Lower leg skin (tissue), 3 donors: ENCODE measurements at regions not wholly inside any gene's neighbourhood (a gene's known extent, or its start where the extent isn't known, plus 50 kb on each side); places are given as distances from the start of the nearest gene placed in this dataset.

ENCODE experiments used
- POLR2A ChIP-seq, 2 donors: fragments of 450-650 bp; IDR thresholded peaks; one replicate each; pipeline ENCODE4 v1.6.1; 2016 to 2017; ENCODE audit warnings: antibody characterized with exemption in 2 of 2, mild to moderate bottlenecking in 1 of 2, moderate library complexity in 1 of 2
- TF ChIP-seq, protein P1 (sequence below), 3 donors: fragments of 450-650 bp; IDR thresholded peaks; one replicate each; pipeline ENCODE4 v1.5.1; 2016; ENCODE audit warnings: antibody characterized with exemption in 3 of 3, mild to moderate bottlenecking in 3 of 3, moderate library complexity in 2 of 3

DNA sequence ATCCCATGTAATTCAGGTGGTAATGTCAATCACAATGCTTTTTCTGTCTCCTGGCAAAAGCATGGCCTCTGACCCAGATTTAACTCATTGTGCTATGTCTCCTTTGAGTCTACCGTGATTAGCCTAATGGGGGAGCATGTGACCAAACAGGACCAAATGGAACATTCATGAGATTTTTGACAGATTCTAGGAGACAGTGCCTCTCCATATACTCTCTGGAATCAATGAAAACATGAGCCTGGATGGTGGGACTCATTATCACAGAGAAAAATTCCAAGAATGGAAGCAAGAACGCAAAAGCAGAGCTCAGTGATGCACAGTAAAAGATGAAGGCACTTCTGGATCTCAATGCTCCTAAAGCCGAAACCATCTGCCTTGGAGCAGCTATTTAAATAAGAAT is 307.9 kb upstream of the MON1B start:
- TF ChIP-seq, protein P1, sequence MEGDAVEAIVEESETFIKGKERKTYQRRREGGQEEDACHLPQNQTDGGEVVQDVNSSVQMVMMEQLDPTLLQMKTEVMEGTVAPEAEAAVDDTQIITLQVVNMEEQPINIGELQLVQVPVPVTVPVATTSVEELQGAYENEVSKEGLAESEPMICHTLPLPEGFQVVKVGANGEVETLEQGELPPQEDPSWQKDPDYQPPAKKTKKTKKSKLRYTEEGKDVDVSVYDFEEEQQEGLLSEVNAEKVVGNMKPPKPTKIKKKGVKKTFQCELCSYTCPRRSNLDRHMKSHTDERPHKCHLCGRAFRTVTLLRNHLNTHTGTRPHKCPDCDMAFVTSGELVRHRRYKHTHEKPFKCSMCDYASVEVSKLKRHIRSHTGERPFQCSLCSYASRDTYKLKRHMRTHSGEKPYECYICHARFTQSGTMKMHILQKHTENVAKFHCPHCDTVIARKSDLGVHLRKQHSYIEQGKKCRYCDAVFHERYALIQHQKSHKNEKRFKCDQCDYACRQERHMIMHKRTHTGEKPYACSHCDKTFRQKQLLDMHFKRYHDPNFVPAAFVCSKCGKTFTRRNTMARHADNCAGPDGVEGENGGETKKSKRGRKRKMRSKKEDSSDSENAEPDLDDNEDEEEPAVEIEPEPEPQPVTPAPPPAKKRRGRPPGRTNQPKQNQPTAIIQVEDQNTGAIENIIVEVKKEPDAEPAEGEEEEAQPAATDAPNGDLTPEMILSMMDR (IDR thresholded peaks at IDR 0.05), result no peak
- no peak for TF ChIP-seq POLR2A (IDR thresholded peaks at IDR 0.05)
